Mesendoderm (in vitro differentiated cells): ENCODE measurements at regions not wholly inside any gene's neighbourhood (a gene's known extent, or its start where the extent isn't known, plus 50 kb on each side); places are given as distances from the start of the nearest gene placed in this dataset.

Source experiments
- DNase-seq: peaks from one replicate; pipeline ENCODE4 v3.0.0; 2013
- H2AK5ac ChIP-seq: 2 replicates; pipeline ENCODE4 v1.6.1; 2013; ENCODE audit warnings: low read length, inconsistent platforms
- H2BK120ac ChIP-seq: 2 replicates; pipeline ENCODE4 v1.6.1; 2013; ENCODE audit warnings: low read depth, mild to moderate bottlenecking, low read length, moderate library complexity, mixed read lengths
- H2BK15ac ChIP-seq: replicated peaks from 2 replicates; pipeline ENCODE4 v1.6.1; 2013; ENCODE audit warnings: low read depth, mild to moderate bottlenecking, moderate library complexity
- H2BK5ac ChIP-seq: 2 replicates; pipeline ENCODE4 v1.6.1; 2013; ENCODE audit warnings: low read length, inconsistent platforms
- H3K18ac ChIP-seq: 2 replicates; pipeline ENCODE4 v1.6.1; 2013; ENCODE audit warnings: mild to moderate bottlenecking, low read length, mixed read lengths
- H3K23ac ChIP-seq: one replicate; pipeline ENCODE4 v1.6.1; 2013; ENCODE audit warnings: low read length
- H3K27ac ChIP-seq: 2 replicates; pipeline ENCODE4 v1.5.1; 2013; ENCODE audit warnings: low read depth, mild to moderate bottlenecking, inconsistent platforms, low read length, moderate library complexity
- H3K27me3 ChIP-seq: 2 replicates; pipeline ENCODE4 v1.6.1; 2013; ENCODE audit warnings: low read length, control low read depth, mild to moderate bottlenecking, inconsistent platforms; ENCODE audit not compliant: insufficient read depth, poor library complexity
- H3K36me3 ChIP-seq: 2 replicates; pipeline ENCODE4 v1.6.1; 2013; ENCODE audit warnings: low read length, inconsistent platforms; ENCODE audit not compliant: control insufficient read depth, insufficient read depth
- H3K4ac ChIP-seq: one replicate; pipeline ENCODE4 v1.6.1; 2013; ENCODE audit warnings: low read depth, mild to moderate bottlenecking, low read length, moderate library complexity
- H3K4me1 ChIP-seq: 2 replicates; pipeline ENCODE4 v1.6.1; 2013; ENCODE audit warnings: low read depth, low read length, inconsistent platforms; ENCODE audit not compliant: control insufficient read depth
- H3K4me2 ChIP-seq: 2 replicates; pipeline ENCODE4 v1.6.1; 2013; ENCODE audit warnings: low read length
- H3K4me3 ChIP-seq: 2 replicates; pipeline ENCODE4 v1.5.1; 2013; ENCODE audit warnings: mild to moderate bottlenecking, low read length
- H3K56ac ChIP-seq: one replicate; pipeline ENCODE4 v1.6.1; 2013; ENCODE audit warnings: low read length
- H3K79me1 ChIP-seq: 2 replicates; pipeline ENCODE4 v1.6.1; 2013; ENCODE audit warnings: low read length, inconsistent platforms
- H3K79me2 ChIP-seq: 2 replicates; pipeline ENCODE4 v1.6.1; 2013; ENCODE audit warnings: mild to moderate bottlenecking, low read length; ENCODE audit not compliant: control insufficient read depth, insufficient read depth
- H3K9ac ChIP-seq: 2 replicates; pipeline ENCODE4 v1.6.1; 2013; ENCODE audit warnings: low read length, inconsistent platforms
- H4K5ac ChIP-seq: one replicate; pipeline ENCODE4 v1.6.1; 2013; ENCODE audit warnings: low read length
- H4K8ac ChIP-seq: one replicate; pipeline ENCODE4 v1.6.1; 2013; ENCODE audit warnings: low read depth, mild to moderate bottlenecking, control low read depth, low read length, moderate library complexity
- WGBS: extraction: QIAGEN DNeasy Blood & Tissue Kit; methylation state at CpG from one replicate; pipeline ENCODE4 v1.1.7; 2013; ENCODE audit warnings: low lambda C conversion rate, missing lambda C conversion rate; ENCODE audit not compliant: insufficient coverage; ENCODE audit errors: extremely low coverage; 5-methylcytosine and 5-hydroxymethylcytosine counted together

DNA sequence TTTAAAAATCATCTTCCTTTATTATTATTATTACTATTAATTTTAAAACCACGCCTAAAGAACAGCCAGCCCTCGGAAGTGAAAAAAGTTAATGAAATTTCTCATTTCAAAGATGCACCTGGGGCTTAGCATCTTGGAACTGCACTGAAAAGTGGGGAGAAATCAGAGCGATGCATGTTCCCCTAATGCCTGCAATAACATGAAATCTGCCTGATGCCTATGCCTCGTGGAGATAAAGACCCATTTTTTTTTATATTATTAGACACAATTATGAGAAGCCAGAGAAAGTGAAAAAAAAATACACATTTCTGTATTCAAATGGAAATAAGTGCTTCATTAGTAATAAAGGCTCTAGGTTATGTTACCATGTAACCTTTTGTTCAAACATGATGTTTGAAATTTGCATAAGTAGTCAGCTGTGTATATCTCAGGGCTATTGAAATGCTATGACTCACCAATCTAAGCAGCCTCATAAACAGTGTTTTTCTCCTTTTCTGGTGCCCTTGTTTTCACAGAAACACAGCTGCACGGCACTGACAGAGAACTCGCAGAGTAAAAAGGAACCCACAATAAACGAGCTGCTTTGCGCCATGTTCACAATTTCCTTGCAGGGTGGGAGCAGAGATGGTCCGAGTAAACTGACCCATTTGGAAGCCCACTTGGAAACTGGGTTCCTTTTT, 175.8 kb upstream of the PRKCQ start:
- Histone ChIP-seq H3K56ac (no peak overlapping the region), H3K18ac (no peak overlapping the region), H3K27ac (no peak overlapping the region), H4K5ac (no peak overlapping the region), H2AK5ac (no peak overlapping the region), H3K27me3 (no peaks in the 10 kb centered on the region), H3K79me2 (no peaks in the 10 kb centered on the region), H3K23ac (no peak overlapping the region), H3K4ac (no peak overlapping the region), H2BK5ac (no peak overlapping the region), H3K4me3 (no peak overlapping the region), H2BK120ac (no peak overlapping the region), H3K79me1 (no peaks in the 10 kb centered on the region), H3K4me2 (no peak overlapping the region), H3K9ac (no peak overlapping the region), H4K8ac (no peak overlapping the region), H2BK15ac (no peak overlapping the region), H3K4me1 (no peaks in the 10 kb centered on the region), H3K36me3 (no peaks in the 10 kb centered on the region)
- WGBS, result 100% methylated on average over 1 of the region's 9 CpGs
- no peak for DNase-seq

- H2BK5ac ChIP-seq, result no peak overlapping the region
- H2BK120ac ChIP-seq, result no peak overlapping the region
- no peaks in the 10 kb centered on the region for H3K79me2 ChIP-seq
- no peaks in the 10 kb centered on the region for H3K27me3 ChIP-seq
- H3K9ac ChIP-seq, result no peak overlapping the region
- no peaks in the 10 kb centered on the region for H3K4me1 ChIP-seq
- WGBS, result no CpG with 5 or more reads among the region's 10 CpGs
- H2BK15ac ChIP-seq, result no peak overlapping the region
- H3K4ac ChIP-seq, result no peak overlapping the region
- H3K27ac ChIP-seq, result no peak overlapping the region
- no peak overlapping the region for H4K8ac ChIP-seq
- H2AK5ac ChIP-seq, result no peak overlapping the region
- DNase-seq, result no peak
- no peak overlapping the region for H3K18ac ChIP-seq
- no peak overlapping the region for H3K23ac ChIP-seq
- H3K36me3 ChIP-seq, result no peaks in the 10 kb centered on the region
- no peak overlapping the region for H3K4me3 ChIP-seq
- H3K79me1 ChIP-seq, result no peaks in the 10 kb centered on the region
- no peak overlapping the region for H3K56ac ChIP-seq
- H3K4me2 ChIP-seq, result no peak overlapping the region
- H4K5ac ChIP-seq, result no peak overlapping the region
These were observed 173.6 kb upstream of the PRKCQ start for GRCh38 chr10:6753644-6754043.

GRCh38 chr10:6751363-6751762, 171.3 kb upstream of the PRKCQ start:
- DNase-seq, result no peak
- no CpG with 5 or more reads among the region's 4 CpGs for WGBS
- Histone ChIP-seq H2BK5ac (no peak overlapping the region), H3K4me3 (no peak overlapping the region), H3K4ac (no peak overlapping the region), H3K27ac (no peak overlapping the region), H2AK5ac (no peak overlapping the region), H3K9ac (no peak overlapping the region), H3K18ac (no peak overlapping the region), H4K8ac (no peak overlapping the region), H3K23ac (no peak overlapping the region), H3K4me1 (no peaks in the 10 kb centered on the region), H2BK120ac (no peak overlapping the region), H3K79me1 (no peaks in the 10 kb centered on the region), H3K4me2 (no peak overlapping the region), H3K56ac (no peak overlapping the region), H2BK15ac (no peak overlapping the region), H3K79me2 (no peaks in the 10 kb centered on the region), H3K27me3 (no peaks in the 10 kb centered on the region), H4K5ac (no peak overlapping the region), H3K36me3 (no peaks in the 10 kb centered on the region)

DNA sequence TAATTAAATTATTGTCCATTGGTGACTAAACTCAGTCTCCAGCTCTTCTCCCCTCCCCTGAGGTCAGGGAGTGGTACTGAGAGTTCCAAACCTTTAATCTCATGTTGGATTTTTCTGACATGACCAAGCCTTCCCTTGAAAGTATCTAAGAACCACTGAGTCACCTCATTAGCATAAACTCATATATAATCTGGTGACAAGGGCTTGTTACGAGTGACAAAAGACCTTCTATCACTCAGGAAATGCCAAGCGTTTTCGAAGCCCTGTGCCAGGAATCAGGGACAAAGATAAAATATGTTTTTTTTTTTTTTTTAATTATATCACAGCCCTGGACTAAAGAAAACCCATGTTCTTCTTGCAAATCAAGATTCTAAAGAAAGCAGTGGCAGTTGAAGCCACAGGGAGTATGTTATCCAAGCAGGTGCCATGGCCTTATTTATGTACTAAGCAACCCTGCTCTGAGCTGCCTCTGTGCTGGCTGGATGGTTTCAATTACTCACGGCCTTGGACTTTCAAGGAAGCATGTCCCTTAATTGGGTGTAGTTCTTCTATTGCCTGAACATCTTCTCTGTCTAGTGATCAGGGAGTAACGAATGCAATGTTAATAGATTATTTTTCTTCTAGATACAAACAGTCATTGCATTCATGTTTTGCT, 169.0 kb upstream of the PRKCQ start:
- no peaks in the 10 kb centered on the region for H3K79me1 ChIP-seq
- H3K9ac ChIP-seq, result no peak overlapping the region
- H3K27me3 ChIP-seq, result no peaks in the 10 kb centered on the region
- no peak for DNase-seq
- no peak overlapping the region for H3K23ac ChIP-seq
- H4K5ac ChIP-seq, result no peak overlapping the region
- WGBS, result no CpG with 5 or more reads among the region's 5 CpGs
- H3K36me3 ChIP-seq, result no peaks in the 10 kb centered on the region
- H2BK5ac ChIP-seq, result no peak overlapping the region
- H2BK15ac ChIP-seq, result no peak overlapping the region
- H3K4me2 ChIP-seq, result no peak overlapping the region
- no peak overlapping the region for H3K4me3 ChIP-seq
- H2AK5ac ChIP-seq, result no peak overlapping the region
- H3K27ac ChIP-seq, result no peak overlapping the region
- H3K4ac ChIP-seq, result no peak overlapping the region
- H3K4me1 ChIP-seq, result no peaks in the 10 kb centered on the region
- no peak overlapping the region for H3K18ac ChIP-seq
- H4K8ac ChIP-seq, result no peak overlapping the region
- H3K79me2 ChIP-seq, result no peaks in the 10 kb centered on the region
- no peak overlapping the region for H2BK120ac ChIP-seq
- no peak overlapping the region for H3K56ac ChIP-seq

GRCh38 chr10:6748029-6748428, 168.0 kb upstream of the PRKCQ start:
- Histone ChIP-seq H3K36me3 (no peaks in the 10 kb centered on the region), H3K79me1 (no peaks in the 10 kb centered on the region), H3K9ac (no peak overlapping the region), H3K79me2 (no peaks in the 10 kb centered on the region), H2AK5ac (no peak overlapping the region), H3K4me3 (no peak overlapping the region), H3K23ac (no peak overlapping the region), H2BK120ac (no peak overlapping the region), H3K4me2 (no peak overlapping the region), H4K5ac (no peak overlapping the region), H3K56ac (no peak overlapping the region), H3K27me3 (no peaks in the 10 kb centered on the region), H2BK5ac (no peak overlapping the region), H3K27ac (no peak overlapping the region), H3K18ac (no peak overlapping the region), H3K4me1 (no peaks in the 10 kb centered on the region), H3K4ac (no peak overlapping the region), H2BK15ac (no peak overlapping the region), H4K8ac (no peak overlapping the region)
- DNase-seq, result no peak
- no CpG with 5 or more reads among the region's 3 CpGs for WGBS

DNA sequence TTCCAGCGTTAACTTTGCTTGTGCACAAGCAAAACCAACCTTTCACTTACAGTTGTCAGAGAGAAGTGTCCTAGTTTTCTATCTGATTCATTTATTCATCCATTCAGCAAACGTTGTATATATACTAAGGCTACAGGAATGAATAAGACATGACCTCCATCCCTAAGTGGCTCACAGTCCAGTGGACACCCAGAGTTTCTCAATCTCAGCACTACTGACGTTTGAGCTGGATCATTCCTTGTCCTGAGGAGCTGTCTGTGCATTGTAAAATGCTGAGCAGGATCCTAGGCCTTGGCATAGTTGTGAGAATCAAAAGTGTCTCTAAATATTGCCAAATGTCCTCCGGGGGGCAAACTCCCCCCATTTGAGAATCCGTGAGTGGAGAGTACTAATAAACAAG, 166.7 kb upstream of the PRKCQ start:
- Histone ChIP-seq H3K36me3 (no peaks in the 10 kb centered on the region), H3K56ac (no peak overlapping the region), H3K9ac (no peak overlapping the region), H2BK120ac (no peak overlapping the region), H3K18ac (no peak overlapping the region), H2BK5ac (no peak overlapping the region), H3K23ac (no peak overlapping the region), H3K79me1 (no peaks in the 10 kb centered on the region), H3K4me3 (no peak overlapping the region), H3K79me2 (no peaks in the 10 kb centered on the region), H2BK15ac (no peak overlapping the region), H3K4me2 (no peak overlapping the region), H3K4ac (no peak overlapping the region), H3K27me3 (no peaks in the 10 kb centered on the region), H4K8ac (no peak overlapping the region), H3K4me1 (no peaks in the 10 kb centered on the region), H2AK5ac (no peak overlapping the region), H4K5ac (no peak overlapping the region), H3K27ac (no peak overlapping the region)
- no peak for DNase-seq
- WGBS, result no CpG with 5 or more reads among the region's 5 CpGs
